NT2/D1 (cell line): ENCODE measurements at regions not wholly inside any gene's neighbourhood (a gene's known extent, or its start where the extent isn't known, plus 50 kb on each side); places are given as distances from the start of the nearest gene placed in this dataset.

Experiments
- SUZ12 ChIP-seq: IDR thresholded peaks from 2 replicates; pipeline ENCODE4 v1.6.1; 2011; ENCODE audit not compliant: insufficient read length, insufficient read depth; ENCODE audit errors: extremely low read depth
- YY1 ChIP-seq: IDR thresholded peaks from 2 replicates; pipeline ENCODE4 v1.6.1; 2011; ENCODE audit not compliant: insufficient read length, insufficient read depth
- ZNF274 ChIP-seq: IDR thresholded peaks from 2 replicates; pipeline ENCODE4 v1.6.1; 2011; ENCODE audit warnings: mild to moderate bottlenecking, low read depth, low read length

DNA sequence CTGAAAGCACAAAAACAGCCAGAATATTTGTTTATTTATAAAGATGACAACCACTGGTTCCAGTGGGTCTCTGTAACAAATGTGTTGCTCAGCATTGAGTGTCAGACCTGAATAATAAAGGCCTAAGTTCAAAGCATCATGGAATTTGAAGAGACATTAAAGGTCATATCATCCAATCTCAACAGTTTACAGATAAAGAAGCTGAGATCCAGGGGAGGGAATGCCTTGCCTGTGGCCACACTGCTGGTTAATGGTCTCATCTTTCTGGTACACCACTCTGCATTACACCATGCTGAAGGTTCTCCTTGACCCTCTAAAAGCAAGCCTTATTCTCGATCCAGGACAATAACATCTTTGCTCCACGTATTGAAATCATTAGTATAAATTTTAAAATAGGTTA is 446.5 kb upstream of the ACVR2A start:
- TF ChIP-seq ZNF274 (no peak), YY1 (no peak), SUZ12 (no peak)
